ENCODE measurements at regions not wholly inside any gene's neighbourhood (a gene's known extent, or its start where the extent isn't known, plus 50 kb on each side); places are given as distances from the start of the nearest gene placed in this dataset.
A peak's percentile ranks its signal among the peaks of the same experiment; 100 is the strongest.
"Not testable (repeated sequence)": the region's sequence is repeated elsewhere in the genome, so short reads cannot be mapped to it uniquely, and the experiment has no call there.

GRCh38 chr3:145197051-145197820, 963.7 kb downstream of the PLOD2 start:
- FAIRE-seq: no peak

GRCh38 chr3:145197821-145198220, 963.2 kb downstream of the PLOD2 start:
- FAIRE-seq: no peak

GRCh38 chr3:145209561-145209960, 951.4 kb downstream of the PLOD2 start:
- no peak for FAIRE-seq

- no peak for FAIRE-seq
These were observed 941.4 kb downstream of the PLOD2 start for GRCh38 chr3:145219355-145220235.

GRCh38 chr3:145224886-145225285, 936.1 kb downstream of the PLOD2 start:
- no peak for FAIRE-seq

GRCh38 chr3:145243875-145244274, 917.1 kb downstream of the PLOD2 start:
- no peak for FAIRE-seq

- FAIRE-seq: no peak
These were observed 916.7 kb downstream of the PLOD2 start for GRCh38 chr3:145244327-145244726.

- FAIRE-seq: peak; percentile 65
These were observed 914.7 kb downstream of the PLOD2 start for GRCh38 chr3:145246291-145246690.

GRCh38 chr3:145248928-145249327, 912.1 kb downstream of the PLOD2 start:
- no peak for FAIRE-seq

GRCh38 chr3:145251311-145251710, 909.7 kb downstream of the PLOD2 start:
- no peak for FAIRE-seq

- not testable (repeated sequence) for FAIRE-seq
These were observed 903.0 kb downstream of the PLOD2 start for GRCh38 chr3:145257967-145258366.

GRCh38 chr3:145259166-145259880, 901.7 kb downstream of the PLOD2 start:
- no peak for FAIRE-seq

GRCh38 chr3:145263458-145263857, 897.5 kb downstream of the PLOD2 start:
- not testable (repeated sequence) for FAIRE-seq

GRCh38 chr3:145266368-145266767, 894.6 kb downstream of the PLOD2 start:
- FAIRE-seq: no peak

GRCh38 chr3:145269106-145269505, 891.9 kb downstream of the PLOD2 start:
- no peak for FAIRE-seq

GRCh38 chr3:145272684-145273083, 888.3 kb downstream of the PLOD2 start:
- FAIRE-seq: peak; percentile 97

GRCh38 chr3:145282505-145282904, 878.5 kb downstream of the PLOD2 start:
- FAIRE-seq: no peak

GRCh38 chr3:145286937-145287336, 874.0 kb downstream of the PLOD2 start:
- FAIRE-seq: no peak

- no peak for FAIRE-seq
These were observed 871.0 kb downstream of the PLOD2 start for GRCh38 chr3:145290010-145290409.

- FAIRE-seq: no peak
These were observed 866.4 kb downstream of the PLOD2 start for GRCh38 chr3:145294572-145294971.

GRCh38 chr3:145307272-145307671, 853.7 kb downstream of the PLOD2 start:
- no peak for FAIRE-seq

- FAIRE-seq: no peak
These were observed 847.2 kb downstream of the PLOD2 start for GRCh38 chr3:145313751-145314150.

GRCh38 chr3:145316253-145316652, 844.7 kb downstream of the PLOD2 start:
- not testable (repeated sequence) for FAIRE-seq

Measured in endometrium (tissue), 2 donors.